SK-N-SH treated with all-trans-retinoic acid at 6 μM for 48 hours (cell line): ENCODE measurements at regions not wholly inside any gene's neighbourhood (a gene's known extent, or its start where the extent isn't known, plus 50 kb on each side); places are given as distances from the start of the nearest gene placed in this dataset.
A peak's percentile ranks its signal among the peaks of the same experiment; 100 is the strongest.

Experiments
- ATAC-seq: fragments of 200-7000 bp; cut with Tn5 transposase; 3 replicates; pipeline ENCODE4 v1.9.1; 2020; ENCODE audit warnings: mild to moderate bottlenecking, moderate library complexity
- ARNTL ChIP-seq: fragments of 450-650 bp; formaldehyde crosslinking; IDR thresholded peaks from 2 replicates; pipeline ENCODE4 v1.5.0; 2020; ENCODE audit warnings: low read depth, mild to moderate bottlenecking, moderate library complexity, borderline replicate concordance
- BACH2 ChIP-seq: fragments of 250-450 bp; sonication (Bioruptor Pico); IDR thresholded peaks from 2 replicates; pipeline ENCODE4 v1.9.0; 2021; ENCODE audit warnings: mild to moderate bottlenecking, borderline replicate concordance
- CSRNP3 ChIP-seq: fragments of 250-450 bp; sonication (Bioruptor Pico); IDR thresholded peaks from 2 replicates; pipeline ENCODE4 v1.5.1; 2021; ENCODE audit warnings: mild to moderate bottlenecking, moderate library complexity
- ESRRG ChIP-seq: fragments of 250-450 bp; sonication (Bioruptor Pico); IDR thresholded peaks from 2 replicates; pipeline ENCODE4 v1.6.1; 2021; ENCODE audit warnings: mild to moderate bottlenecking
- ISL1 ChIP-seq: fragments of 250-450 bp; sonication (Bioruptor Pico); IDR thresholded peaks from 2 replicates; pipeline ENCODE4 v2.1.2; 2022; ENCODE audit warnings: mild to moderate bottlenecking, moderate library complexity
- OSR1 ChIP-seq: fragments of 250-450 bp; sonication (Bioruptor Pico); IDR thresholded peaks from 2 replicates; pipeline ENCODE4 v1.8.0; 2022; ENCODE audit warnings: moderate library complexity, mild to moderate bottlenecking, inconsistent platforms
- PPARA ChIP-seq: fragments of 250-450 bp; sonication (Bioruptor Pico); IDR thresholded peaks from 2 replicates; pipeline ENCODE4 v1.5.0; 2020; ENCODE audit warnings: mild to moderate bottlenecking, borderline replicate concordance
- RARB ChIP-seq: fragments of 250-450 bp; sonication (Bioruptor Pico); IDR thresholded peaks from 2 replicates; pipeline ENCODE4 v1.8.0; 2021; ENCODE audit warnings: mild to moderate bottlenecking, moderate library complexity
- SNAI2 ChIP-seq: fragments of 250-450 bp; sonication (Bioruptor Pico); IDR thresholded peaks from 2 replicates; pipeline ENCODE4 v1.5.0; 2020; ENCODE audit warnings: mild to moderate bottlenecking, moderate library complexity
- TCF4 ChIP-seq: fragments of 250-450 bp; sonication (Bioruptor Pico); IDR thresholded peaks from 2 replicates; pipeline ENCODE4 v1.8.0; 2021; ENCODE audit warnings: mild to moderate bottlenecking, moderate library complexity, borderline replicate concordance
- TSHZ2 ChIP-seq: fragments of 250-450 bp; sonication (Bioruptor Pico); IDR thresholded peaks from 2 replicates; pipeline ENCODE4 v1.5.0; 2020; ENCODE audit warnings: mild to moderate bottlenecking, moderate library complexity
- ZFP3 ChIP-seq: fragments of 250-450 bp; sonication (Bioruptor Pico); IDR thresholded peaks from 2 replicates; pipeline ENCODE4 v1.5.0; 2020; ENCODE audit warnings: mild to moderate bottlenecking, moderate library complexity
- ZNF565 ChIP-seq: fragments of 450-650 bp; formaldehyde crosslinking; conservative IDR thresholded peaks from 2 replicates; pipeline ENCODE4 v1.5.0; 2020; ENCODE audit warnings: low read depth, mild to moderate bottlenecking, moderate library complexity
- TF ChIP-seq, protein P1 (sequence below): fragments of 250-450 bp; sonication (Bioruptor Pico); IDR thresholded peaks from 2 replicates; pipeline ENCODE4 v1.5.1; 2020; ENCODE audit warnings: low read depth, mild to moderate bottlenecking, moderate library complexity
- TF ChIP-seq, protein P2 (sequence below): fragments of 250-450 bp; sonication (Bioruptor Pico); IDR thresholded peaks from 2 replicates; pipeline ENCODE4 v1.8.0; 2021; ENCODE audit warnings: low read depth, mild to moderate bottlenecking, moderate library complexity, borderline replicate concordance

DNA sequence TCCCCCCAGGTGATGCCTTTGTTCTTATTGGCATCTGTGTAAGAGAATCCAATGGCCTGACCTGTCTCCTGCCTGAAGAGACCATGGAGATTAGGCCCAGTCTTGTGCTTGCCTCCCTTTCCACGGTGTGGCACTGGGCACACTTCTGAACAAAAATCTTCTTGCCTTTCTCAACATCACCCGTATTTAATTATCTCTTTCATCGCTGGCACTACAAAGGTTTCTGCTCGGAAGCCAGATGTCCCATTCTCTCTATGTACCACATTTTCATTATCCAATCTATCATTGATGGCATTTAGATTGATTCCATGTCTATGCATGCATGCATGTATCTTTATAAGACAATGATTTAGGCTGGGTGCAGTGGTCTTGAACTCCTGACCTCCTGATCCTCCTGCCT is 74.3 kb downstream of the SLC25A15 start:
- TF ChIP-seq TSHZ2 (CRISPR knock-in tag) (peak; percentile 42; the same call in 1 of the 2 replicates), RARB (CRISPR knock-in tag) (no peak), ARNTL (no peak), ZNF565 (CRISPR knock-in tag) (no peak), TCF4 (CRISPR knock-in tag) (peak; percentile 55), CSRNP3 (no peak)
- TF ChIP-seq, all 23 proteins: peak for 2
- no peak for ATAC-seq

DNA sequence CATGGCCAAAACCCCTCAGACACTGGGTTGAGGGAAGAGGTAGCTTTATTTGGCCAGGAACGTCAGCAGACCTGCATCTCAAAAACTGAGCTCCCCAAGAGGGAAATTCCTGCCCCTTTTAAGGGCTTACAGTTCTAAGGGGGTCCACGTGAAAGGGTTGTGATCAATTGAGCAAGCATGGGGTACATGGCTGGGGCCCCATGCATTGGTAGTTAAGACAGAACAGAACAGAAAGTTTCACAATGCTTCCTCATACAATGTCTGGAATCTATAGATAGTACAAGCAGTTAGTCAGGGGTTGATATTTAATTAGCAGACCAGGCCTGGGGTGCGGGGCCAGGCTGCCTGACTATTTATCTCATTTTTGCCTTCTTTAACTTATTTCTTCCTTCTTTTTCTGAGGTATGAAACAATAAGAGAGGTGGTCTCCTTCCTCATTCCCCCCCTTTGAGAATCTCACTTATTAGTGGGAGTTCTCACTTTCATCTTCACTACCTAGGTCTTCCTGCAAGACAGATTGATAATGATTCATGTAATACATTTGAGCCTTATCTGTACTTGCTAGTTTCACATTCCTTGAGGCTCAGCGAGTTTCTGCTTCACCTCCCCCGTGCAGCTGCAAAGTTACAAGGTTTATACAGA is 84.8 kb downstream of the SLC25A15 start:
- TF ChIP-seq, protein P1, sequence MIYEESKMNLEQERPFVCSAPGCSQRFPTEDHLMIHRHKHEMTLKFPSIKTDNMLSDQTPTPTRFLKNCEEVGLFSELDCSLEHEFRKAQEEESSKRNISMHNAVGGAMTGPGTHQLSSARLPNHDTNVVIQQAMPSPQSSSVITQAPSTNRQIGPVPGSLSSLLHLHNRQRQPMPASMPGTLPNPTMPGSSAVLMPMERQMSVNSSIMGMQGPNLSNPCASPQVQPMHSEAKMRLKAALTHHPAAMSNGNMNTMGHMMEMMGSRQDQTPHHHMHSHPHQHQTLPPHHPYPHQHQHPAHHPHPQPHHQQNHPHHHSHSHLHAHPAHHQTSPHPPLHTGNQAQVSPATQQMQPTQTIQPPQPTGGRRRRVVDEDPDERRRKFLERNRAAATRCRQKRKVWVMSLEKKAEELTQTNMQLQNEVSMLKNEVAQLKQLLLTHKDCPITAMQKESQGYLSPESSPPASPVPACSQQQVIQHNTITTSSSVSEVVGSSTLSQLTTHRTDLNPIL (CRISPR knock-in tag): no peak
- TF ChIP-seq TSHZ2 (CRISPR knock-in tag) (no peak), ZFP3 (CRISPR knock-in tag) (no peak), ISL1 (CRISPR knock-in tag) (no peak)
- TF ChIP-seq, all 23 proteins: peak for 0
- ATAC-seq: no peak

GRCh38 chr13:40875044-40875443 is 85.6 kb downstream of the SLC25A15 start:
- ATAC-seq: no peak
- TF ChIP-seq TSHZ2 (CRISPR knock-in tag) (no peak), ESRRG (CRISPR knock-in tag) (no peak), PPARA (CRISPR knock-in tag) (no peak), BACH2 (CRISPR knock-in tag) (no peak), CSRNP3 (no peak)
- TF ChIP-seq, all 23 proteins: peak for 0

- no peak for ATAC-seq
- TF ChIP-seq TCF4 (CRISPR knock-in tag): no peak
- no peak for TF ChIP-seq SNAI2 (CRISPR knock-in tag)
- TF ChIP-seq, protein P1 (CRISPR knock-in tag): no peak
- TF ChIP-seq ISL1 (CRISPR knock-in tag): no peak
- TF ChIP-seq OSR1 (CRISPR knock-in tag): no peak
- no peak for TF ChIP-seq ZFP3 (CRISPR knock-in tag)
- no peak for TF ChIP-seq BACH2 (CRISPR knock-in tag)
- TF ChIP-seq ESRRG (CRISPR knock-in tag): no peak
- TF ChIP-seq CSRNP3: no peak
- TF ChIP-seq, protein P2, sequence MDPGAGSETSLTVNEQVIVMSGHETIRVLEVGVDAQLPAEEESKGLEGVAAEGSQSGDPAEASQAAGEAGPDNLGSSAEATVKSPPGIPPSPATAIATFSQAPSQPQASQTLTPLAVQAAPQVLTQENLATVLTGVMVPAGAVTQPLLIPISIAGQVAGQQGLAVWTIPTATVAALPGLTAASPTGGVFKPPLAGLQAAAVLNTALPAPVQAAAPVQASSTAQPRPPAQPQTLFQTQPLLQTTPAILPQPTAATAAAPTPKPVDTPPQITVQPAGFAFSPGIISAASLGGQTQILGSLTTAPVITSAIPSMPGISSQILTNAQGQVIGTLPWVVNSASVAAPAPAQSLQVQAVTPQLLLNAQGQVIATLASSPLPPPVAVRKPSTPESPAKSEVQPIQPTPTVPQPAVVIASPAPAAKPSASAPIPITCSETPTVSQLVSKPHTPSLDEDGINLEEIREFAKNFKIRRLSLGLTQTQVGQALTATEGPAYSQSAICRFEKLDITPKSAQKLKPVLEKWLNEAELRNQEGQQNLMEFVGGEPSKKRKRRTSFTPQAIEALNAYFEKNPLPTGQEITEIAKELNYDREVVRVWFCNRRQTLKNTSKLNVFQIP (CRISPR knock-in tag): no peak
Observed at GRCh38 chr13:40875583-40875982, 86.2 kb downstream of the SLC25A15 start.
